ENCODE measurements at regions not wholly inside any gene's neighbourhood (a gene's known extent, or its start where the extent isn't known, plus 50 kb on each side); places are given as distances from the start of the nearest gene placed in this dataset.

- TF ChIP-seq, protein P1, sequence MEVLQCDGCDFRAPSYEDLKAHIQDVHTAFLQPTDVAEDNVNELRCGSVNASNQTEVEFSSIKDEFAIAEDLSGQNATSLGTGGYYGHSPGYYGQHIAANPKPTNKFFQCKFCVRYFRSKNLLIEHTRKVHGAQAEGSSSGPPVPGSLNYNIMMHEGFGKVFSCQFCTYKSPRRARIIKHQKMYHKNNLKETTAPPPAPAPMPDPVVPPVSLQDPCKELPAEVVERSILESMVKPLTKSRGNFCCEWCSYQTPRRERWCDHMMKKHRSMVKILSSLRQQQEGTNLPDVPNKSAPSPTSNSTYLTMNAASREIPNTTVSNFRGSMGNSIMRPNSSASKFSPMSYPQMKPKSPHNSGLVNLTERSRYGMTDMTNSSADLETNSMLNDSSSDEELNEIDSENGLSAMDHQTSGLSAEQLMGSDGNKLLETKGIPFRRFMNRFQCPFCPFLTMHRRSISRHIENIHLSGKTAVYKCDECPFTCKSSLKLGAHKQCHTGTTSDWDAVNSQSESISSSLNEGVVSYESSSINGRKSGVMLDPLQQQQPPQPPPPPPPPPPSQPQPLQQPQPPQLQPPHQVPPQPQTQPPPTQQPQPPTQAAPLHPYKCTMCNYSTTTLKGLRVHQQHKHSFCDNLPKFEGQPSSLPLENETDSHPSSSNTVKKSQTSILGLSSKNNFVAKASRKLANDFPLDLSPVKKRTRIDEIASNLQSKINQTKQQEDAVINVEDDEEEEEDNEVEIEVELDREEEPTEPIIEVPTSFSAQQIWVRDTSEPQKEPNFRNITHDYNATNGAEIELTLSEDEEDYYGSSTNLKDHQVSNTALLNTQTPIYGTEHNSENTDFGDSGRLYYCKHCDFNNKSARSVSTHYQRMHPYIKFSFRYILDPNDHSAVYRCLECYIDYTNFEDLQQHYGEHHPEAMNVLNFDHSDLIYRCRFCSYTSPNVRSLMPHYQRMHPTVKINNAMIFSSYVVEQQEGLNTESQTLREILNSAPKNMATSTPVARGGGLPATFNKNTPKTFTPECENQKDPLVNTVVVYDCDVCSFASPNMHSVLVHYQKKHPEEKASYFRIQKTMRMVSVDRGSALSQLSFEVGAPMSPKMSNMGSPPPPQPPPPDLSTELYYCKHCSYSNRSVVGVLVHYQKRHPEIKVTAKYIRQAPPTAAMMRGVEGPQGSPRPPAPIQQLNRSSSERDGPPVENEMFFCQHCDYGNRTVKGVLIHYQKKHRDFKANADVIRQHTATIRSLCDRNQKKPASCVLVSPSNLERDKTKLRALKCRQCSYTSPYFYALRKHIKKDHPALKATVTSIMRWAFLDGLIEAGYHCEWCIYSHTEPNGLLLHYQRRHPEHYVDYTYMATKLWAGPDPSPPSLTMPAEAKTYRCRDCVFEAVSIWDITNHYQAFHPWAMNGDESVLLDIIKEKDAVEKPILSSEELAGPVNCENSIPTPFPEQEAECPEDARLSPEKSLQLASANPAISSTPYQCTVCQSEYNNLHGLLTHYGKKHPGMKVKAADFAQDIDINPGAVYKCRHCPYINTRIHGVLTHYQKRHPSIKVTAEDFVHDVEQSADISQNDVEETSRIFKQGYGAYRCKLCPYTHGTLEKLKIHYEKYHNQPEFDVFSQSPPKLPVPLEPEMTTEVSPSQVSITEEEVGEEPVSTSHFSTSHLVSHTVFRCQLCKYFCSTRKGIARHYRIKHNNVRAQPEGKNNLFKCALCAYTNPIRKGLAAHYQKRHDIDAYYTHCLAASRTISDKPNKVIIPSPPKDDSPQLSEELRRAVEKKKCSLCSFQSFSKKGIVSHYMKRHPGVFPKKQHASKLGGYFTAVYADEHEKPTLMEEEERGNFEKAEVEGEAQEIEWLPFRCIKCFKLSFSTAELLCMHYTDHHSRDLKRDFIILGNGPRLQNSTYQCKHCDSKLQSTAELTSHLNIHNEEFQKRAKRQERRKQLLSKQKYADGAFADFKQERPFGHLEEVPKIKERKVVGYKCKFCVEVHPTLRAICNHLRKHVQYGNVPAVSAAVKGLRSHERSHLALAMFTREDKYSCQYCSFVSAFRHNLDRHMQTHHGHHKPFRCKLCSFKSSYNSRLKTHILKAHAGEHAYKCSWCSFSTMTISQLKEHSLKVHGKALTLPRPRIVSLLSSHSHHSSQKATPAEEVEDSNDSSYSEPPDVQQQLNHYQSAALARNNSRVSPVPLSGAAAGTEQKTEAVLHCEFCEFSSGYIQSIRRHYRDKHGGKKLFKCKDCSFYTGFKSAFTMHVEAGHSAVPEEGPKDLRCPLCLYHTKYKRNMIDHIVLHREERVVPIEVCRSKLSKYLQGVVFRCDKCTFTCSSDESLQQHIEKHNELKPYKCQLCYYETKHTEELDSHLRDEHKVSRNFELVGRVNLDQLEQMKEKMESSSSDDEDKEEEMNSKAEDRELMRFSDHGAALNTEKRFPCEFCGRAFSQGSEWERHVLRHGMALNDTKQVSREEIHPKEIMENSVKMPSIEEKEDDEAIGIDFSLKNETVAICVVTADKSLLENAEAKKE (CRISPR knock-in tag; IDR thresholded peaks at IDR 0.05), result no peak
- TF ChIP-seq REST (IDR thresholded peaks at IDR 0.05; ENCODE audit: unreplicated experiment), result no peak
These were observed 1238.7 kb downstream of the TBC1D22A start (continued) for GRCh38 chr22:48001101-48001500.

GRCh38 chr22:47997612-47998011 is 1235.2 kb downstream of the TBC1D22A start:
- Histone ChIP-seq H3K79me2 (replicated peaks; ENCODE audit: insufficient read depth) (no peaks in the 10 kb centered on the region), H3K4me2 (no peak overlapping the region), H3K4me1 (ENCODE audit: insufficient read depth) (no peaks in the 10 kb centered on the region), H3K36me3 (ENCODE audit: insufficient read depth) (no peaks in the 10 kb centered on the region; the same call in 1 of the 2 replicates), H4K20me1 (replicated peaks; ENCODE audit: insufficient read depth) (no peaks in the 10 kb centered on the region), H3K4me3 (no peak overlapping the region), H3K9me2 (ENCODE audit: insufficient read depth) (no peaks in the 10 kb centered on the region), H3F3A (replicated peaks; ENCODE audit: low read depth) (no peaks in the 10 kb centered on the region), H3K27me3 (ENCODE audit: insufficient read depth) (no peaks in the 10 kb centered on the region), H3K27ac (ENCODE audit: low read depth) (no peak overlapping the region), H2AFZ (no peak overlapping the region)
- Mint-ChIP-seq H3K9me3 (peaks cover 55% of the 10 kb centered on the region), H3K27me3 (ENCODE audit: insufficient read depth, low read depth, poor library complexity) (peaks cover 4% of the 10 kb centered on the region), H3K4me3 (no peak overlapping the region), H3K27ac (no peak overlapping the region), H3K4me1 (no peaks in the 10 kb centered on the region; the same call in 2 of the 3 replicates), H3K36me3 (ENCODE audit: low read depth) (no peaks in the 10 kb centered on the region; the same call in 2 of the 3 replicates)
- ATAC-seq (no peak), DNase-seq (ENCODE audit: low spot score) (no peak)
- TF ChIP-seq JUNB (IDR thresholded peaks at IDR 0.05; ENCODE audit: unreplicated experiment), result no peak
- TF ChIP-seq, protein P1 (CRISPR knock-in tag; IDR thresholded peaks at IDR 0.05), result no peak
- no peak for TF ChIP-seq NANOG (IDR thresholded peaks at IDR 0.05; ENCODE audit: borderline replicate concordance)

All from GM23338 (cell line).